ENCODE measurements at regions not wholly inside any gene's neighbourhood (a gene's known extent, or its start where the extent isn't known, plus 50 kb on each side); places are given as distances from the start of the nearest gene placed in this dataset.

DNA sequence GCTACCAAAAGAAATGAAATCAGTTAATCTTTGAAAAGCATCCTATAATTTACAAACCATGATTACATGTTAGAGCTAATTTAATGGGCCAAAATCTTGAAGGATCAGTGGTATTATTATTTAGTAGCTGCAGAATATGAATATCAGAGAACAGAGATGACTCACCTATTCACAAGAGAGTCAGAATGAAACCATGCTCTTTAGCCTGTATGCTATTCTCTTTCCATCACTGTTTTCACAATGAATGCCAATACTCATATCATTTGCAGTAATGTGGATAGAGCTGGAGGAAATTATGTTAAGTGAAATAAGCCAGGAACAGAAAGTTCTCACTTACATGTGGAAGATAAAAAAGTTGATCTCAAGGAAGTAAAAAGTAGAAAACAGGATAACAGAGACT, 414.1 kb downstream of the CENPC start:
- Histone ChIP-seq H3K27ac (no peak overlapping the region), H3K36me3 (no peaks in the 10 kb centered on the region), H3K4me3 (no peak overlapping the region), H3K9me3 (no peaks in the 10 kb centered on the region), H3K27me3 (no peaks in the 10 kb centered on the region), H3K4me1 (ENCODE audit: insufficient read depth) (no peaks in the 10 kb centered on the region)
- TF ChIP-seq POLR2A (IDR thresholded peaks at IDR 0.05): no peak
- TF ChIP-seq, protein P1, sequence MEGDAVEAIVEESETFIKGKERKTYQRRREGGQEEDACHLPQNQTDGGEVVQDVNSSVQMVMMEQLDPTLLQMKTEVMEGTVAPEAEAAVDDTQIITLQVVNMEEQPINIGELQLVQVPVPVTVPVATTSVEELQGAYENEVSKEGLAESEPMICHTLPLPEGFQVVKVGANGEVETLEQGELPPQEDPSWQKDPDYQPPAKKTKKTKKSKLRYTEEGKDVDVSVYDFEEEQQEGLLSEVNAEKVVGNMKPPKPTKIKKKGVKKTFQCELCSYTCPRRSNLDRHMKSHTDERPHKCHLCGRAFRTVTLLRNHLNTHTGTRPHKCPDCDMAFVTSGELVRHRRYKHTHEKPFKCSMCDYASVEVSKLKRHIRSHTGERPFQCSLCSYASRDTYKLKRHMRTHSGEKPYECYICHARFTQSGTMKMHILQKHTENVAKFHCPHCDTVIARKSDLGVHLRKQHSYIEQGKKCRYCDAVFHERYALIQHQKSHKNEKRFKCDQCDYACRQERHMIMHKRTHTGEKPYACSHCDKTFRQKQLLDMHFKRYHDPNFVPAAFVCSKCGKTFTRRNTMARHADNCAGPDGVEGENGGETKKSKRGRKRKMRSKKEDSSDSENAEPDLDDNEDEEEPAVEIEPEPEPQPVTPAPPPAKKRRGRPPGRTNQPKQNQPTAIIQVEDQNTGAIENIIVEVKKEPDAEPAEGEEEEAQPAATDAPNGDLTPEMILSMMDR (IDR thresholded peaks at IDR 0.05): no peak
- no peak for TF ChIP-seq EP300 (IDR thresholded peaks at IDR 0.05)
- intact Hi-C loops (cut with DNase I): loop anchor here in 1 of 4 donors (2.0 kb wide), 1 partner anchor 24 kb away; no protein-coding TSS in a partner anchor
- no peak for DNase-seq

DNA sequence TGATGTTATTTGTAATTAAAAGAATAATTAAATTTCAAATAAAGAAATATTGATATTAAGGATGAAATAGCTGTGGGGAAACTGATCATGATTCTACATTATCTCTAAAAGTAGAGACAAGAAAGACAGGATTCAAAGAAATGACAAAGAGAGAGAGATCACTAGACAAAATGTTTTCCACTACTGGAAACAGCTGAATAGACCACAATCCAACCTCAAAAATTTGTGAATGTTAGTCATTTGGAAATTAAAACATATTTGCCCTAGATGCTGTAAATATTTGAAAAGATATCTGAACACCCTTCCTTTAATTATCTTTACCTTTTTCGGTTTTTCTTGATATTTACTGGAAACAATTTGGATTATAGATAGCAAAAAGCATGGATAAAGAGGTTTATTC, 414.9 kb downstream of the CENPC start:
- intact Hi-C loops (cut with DNase I): loop anchor here in 1 of 4 donors (2.0 kb wide), 1 partner anchor 24 kb away; no protein-coding TSS in a partner anchor
- 26 to 52% (median 32%) methylated on average over 1 of the region's 1 CpG for WGBS, 3 donors
- Histone ChIP-seq H3K9me3 (no peaks in the 10 kb centered on the region), H3K27ac (no peak overlapping the region), H3K36me3 (no peaks in the 10 kb centered on the region), H3K4me3 (no peak overlapping the region), H3K27me3 (no peaks in the 10 kb centered on the region), H3K4me1 (ENCODE audit: insufficient read depth) (no peaks in the 10 kb centered on the region)
- TF ChIP-seq POLR2A (IDR thresholded peaks at IDR 0.05): no peak
- TF ChIP-seq EP300 (IDR thresholded peaks at IDR 0.05): no peak
- TF ChIP-seq, protein P1 (IDR thresholded peaks at IDR 0.05): no peak
- no peak for DNase-seq

- no peaks in the 10 kb centered on the region for H3K4me1 ChIP-seq (ENCODE audit: insufficient read depth)
- intact Hi-C loops (cut with DNase I): no loop called here
- WGBS, 3 donors: 72 to 87% (median 81%) methylated on average over 4 of the region's 4 CpGs
These were observed 418.7 kb downstream of the CENPC start for GRCh38 chr4:67126570-67126969.

GRCh38 chr4:67125636-67126514, 419.4 kb downstream of the CENPC start:
- WGBS, 3 donors: 70 to 78% (median 70%) methylated on average over 5 of the region's 5 CpGs

More at GRCh38 chr4:67126570-67126969, 418.7 kb downstream of the CENPC start:
- no peaks in the 10 kb centered on the region for H3K27me3 ChIP-seq
- no peak overlapping the region for H3K27ac ChIP-seq
- no peaks in the 10 kb centered on the region for H3K36me3 ChIP-seq
- no peak for DNase-seq
- H3K9me3 ChIP-seq: no peaks in the 10 kb centered on the region
- TF ChIP-seq, protein P1 (IDR thresholded peaks at IDR 0.05): no peak
- TF ChIP-seq POLR2A (IDR thresholded peaks at IDR 0.05) (no peak), EP300 (IDR thresholded peaks at IDR 0.05) (no peak)
- H3K4me3 ChIP-seq: no peak overlapping the region

More at GRCh38 chr4:67125636-67126514, 419.4 kb downstream of the CENPC start:
- H3K9me3 ChIP-seq: no peaks in the 10 kb centered on the region
- H3K27ac ChIP-seq: no peak overlapping the region
- H3K4me3 ChIP-seq: no peak overlapping the region
- TF ChIP-seq, protein P1 (IDR thresholded peaks at IDR 0.05): no peak
- TF ChIP-seq EP300 (IDR thresholded peaks at IDR 0.05) (no peak), POLR2A (IDR thresholded peaks at IDR 0.05) (no peak)
- intact Hi-C loops (cut with DNase I): no loop called here
- H3K4me1 ChIP-seq (ENCODE audit: insufficient read depth): no peaks in the 10 kb centered on the region
- H3K27me3 ChIP-seq: no peaks in the 10 kb centered on the region
- no peak for DNase-seq
- H3K36me3 ChIP-seq: no peaks in the 10 kb centered on the region

All from ovary (tissue), 7 donors.